SH-SY5Y (cell line): ENCODE measurements at regions not wholly inside any gene's neighbourhood (a gene's known extent, or its start where the extent isn't known, plus 50 kb on each side); places are given as distances from the start of the nearest gene placed in this dataset.

ENCODE experiments used
- GATA2 ChIP-seq: IDR thresholded peaks from 2 replicates; pipeline ENCODE4 v1.6.1; 2011; ENCODE audit warnings: mild to moderate bottlenecking, low read depth, low read length
- GATA3 ChIP-seq: IDR thresholded peaks from 2 replicates; pipeline ENCODE4 v1.6.1; 2011; ENCODE audit warnings: low read depth, mild to moderate bottlenecking, low read length, moderate library complexity

GRCh38 chr2:41806286-41806685 lies 241.5 kb upstream of the PKDCC start:
- no peak for TF ChIP-seq GATA2
- no peak for TF ChIP-seq GATA3
